D341Med (cell line): ENCODE measurements at regions not wholly inside any gene's neighbourhood (a gene's known extent, or its start where the extent isn't known, plus 50 kb on each side); places are given as distances from the start of the nearest gene placed in this dataset.
"Not testable (repeated sequence)": the region's sequence is repeated elsewhere in the genome, so short reads cannot be mapped to it uniquely, and the experiment has no call there.

Source experiments
- DNase-seq: peaks from one replicate; pipeline ENCODE4 v3.0.0; 2012; ENCODE audit warnings: low spot score

DNA sequence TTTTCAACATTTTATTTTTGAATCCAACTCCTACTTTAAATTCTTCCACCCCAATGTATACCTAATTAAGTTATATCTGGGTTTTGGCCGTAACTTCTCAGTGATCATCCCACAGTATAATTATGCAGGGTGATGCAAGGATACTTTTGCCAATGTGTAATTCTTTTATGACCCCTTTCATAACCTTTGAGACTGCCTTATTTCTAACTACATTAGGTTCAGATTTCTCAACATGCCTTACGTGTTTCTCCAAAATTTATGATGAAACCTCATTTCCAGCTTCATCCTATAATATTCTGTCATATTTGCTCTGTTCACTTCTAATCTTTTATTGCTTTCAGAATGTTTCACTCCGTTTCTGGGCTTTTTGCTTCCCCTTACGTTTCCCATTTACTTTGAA, 1229.6 kb upstream of the ALCAM start:
- no peak for DNase-seq

DNA sequence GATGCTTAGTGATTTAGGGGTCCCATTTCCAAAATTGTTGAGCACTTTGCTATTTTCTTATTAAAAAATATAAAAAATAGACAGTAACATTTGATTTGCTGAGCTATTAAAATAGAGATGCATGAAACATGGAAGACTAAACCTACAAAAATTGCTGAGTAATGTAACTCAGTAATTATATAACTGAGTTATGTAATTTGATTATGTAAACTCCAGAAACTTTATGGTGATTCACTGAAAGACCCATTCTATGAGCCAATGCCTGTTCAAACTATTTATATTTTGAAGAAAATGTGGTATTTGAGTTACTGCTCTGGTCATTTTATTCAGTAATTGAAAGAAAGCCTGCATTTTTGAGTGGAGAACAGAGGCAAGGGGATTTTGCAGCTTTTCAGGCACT, 1221.5 kb upstream of the ALCAM start:
- no peak for DNase-seq

DNA sequence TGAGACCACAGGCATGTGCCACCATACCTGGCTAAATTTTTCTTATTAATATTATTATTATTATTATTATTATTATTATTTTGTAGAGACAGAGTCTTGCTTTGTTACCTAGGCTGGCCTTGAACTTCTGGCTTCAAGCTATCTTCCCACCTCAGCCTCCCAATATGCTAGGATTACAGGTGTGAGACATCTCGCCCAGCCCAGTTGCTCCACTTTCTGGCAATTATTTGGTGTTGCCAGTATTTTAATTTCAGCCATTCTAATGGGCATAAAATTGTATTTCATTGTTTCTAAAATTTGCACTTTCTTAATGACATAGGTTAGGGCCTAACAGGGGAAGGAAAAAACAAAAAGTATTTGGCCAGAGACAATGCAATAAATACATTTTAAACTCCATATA, 1217.6 kb upstream of the ALCAM start:
- DNase-seq, result no peak

DNA sequence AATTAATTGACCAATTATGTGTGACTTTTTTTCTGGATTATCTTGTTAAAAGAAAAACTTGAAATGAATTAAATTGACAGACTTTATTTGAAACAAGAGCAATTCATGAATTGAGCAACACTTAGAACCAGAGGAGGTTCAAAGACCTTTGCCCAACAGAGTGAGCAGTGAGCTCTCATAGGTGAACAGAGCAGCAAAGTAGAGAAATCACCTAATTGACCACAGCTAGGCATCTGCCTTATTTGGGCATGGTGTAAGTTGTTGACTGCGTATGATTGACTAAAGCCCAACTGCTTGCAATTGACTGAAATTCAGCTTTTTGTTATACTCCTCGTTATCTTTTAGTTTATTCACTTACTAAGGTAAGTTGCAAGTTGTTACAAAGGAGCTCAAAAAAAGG, 1216.0 kb upstream of the ALCAM start:
- no peak for DNase-seq

DNA sequence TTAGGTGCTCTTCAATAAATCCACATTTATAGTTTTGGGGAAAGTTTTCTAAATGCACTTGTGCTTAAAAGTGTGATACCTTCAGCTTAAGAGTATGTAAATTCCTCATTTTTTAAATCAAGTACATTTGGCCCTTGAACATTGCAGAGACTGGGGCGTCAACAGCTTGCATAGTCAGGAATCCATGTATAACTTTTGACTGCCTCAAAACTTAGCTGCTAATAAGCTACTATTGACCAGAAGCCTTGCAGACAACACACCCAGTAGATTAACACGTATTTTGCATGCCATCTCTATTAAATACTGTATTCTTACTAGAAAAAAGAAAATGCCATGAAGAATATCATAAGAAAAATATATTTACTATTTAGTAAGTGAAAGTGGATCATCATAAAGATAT, 1211.8 kb upstream of the ALCAM start:
- DNase-seq, result no peak

DNA sequence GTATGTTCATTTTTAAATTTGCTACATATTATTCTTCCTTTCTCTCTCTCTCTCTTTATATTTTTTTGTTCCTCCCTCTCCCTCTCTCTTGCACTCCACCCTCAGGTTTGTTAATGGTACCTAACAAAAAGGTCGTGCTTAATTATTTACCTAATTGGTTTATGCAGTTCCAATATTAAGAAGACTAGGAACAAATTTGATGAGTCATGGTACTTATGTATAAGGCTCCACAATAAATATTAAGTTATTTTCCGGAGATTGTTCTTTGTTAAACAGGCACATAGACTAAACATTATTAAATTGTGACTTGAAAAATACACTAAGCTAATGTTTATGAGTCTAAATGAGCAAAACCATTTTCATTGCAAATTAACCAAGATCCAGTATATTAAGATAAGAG, 1200.8 kb upstream of the ALCAM start:
- no peak for DNase-seq

DNA sequence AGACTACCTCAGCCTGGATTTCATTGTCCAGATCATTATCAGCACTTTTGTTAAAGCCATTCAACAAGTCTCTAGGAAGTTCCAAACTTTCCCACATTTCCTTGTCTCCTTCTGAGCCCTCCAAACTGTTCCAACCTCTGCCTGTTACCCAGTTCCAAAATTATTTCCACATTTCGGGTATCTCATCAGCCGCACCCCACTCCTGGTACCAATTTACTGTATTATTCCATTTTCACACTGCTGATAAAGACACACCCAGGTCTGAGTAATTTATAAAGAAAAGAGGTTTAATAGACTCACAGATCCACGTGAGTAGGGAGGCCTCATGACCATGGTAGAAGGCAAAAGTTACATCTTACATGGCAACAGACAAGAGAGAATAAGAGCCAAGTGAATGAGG, 1198.3 kb upstream of the ALCAM start:
- DNase-seq, result no peak

DNA sequence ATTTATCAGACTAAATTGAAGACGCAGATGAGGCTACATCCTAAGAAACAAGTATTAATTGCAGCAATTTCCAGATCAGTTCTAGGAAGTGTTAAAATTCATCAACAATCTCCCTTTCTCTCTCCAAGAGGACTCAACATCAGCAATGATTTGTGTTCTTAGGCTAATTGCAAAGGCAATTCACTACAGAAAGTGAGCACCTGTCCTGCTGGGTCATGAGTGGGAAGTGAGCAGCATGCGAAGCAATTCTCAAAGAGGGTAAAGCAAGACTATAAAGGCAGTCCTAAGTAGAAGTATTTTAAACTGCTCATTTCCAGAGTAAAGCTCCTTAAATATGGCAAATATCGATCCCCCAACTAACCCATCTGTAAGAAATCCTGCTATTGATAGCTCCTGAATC, 1191.0 kb upstream of the ALCAM start:
- no peak for DNase-seq

DNA sequence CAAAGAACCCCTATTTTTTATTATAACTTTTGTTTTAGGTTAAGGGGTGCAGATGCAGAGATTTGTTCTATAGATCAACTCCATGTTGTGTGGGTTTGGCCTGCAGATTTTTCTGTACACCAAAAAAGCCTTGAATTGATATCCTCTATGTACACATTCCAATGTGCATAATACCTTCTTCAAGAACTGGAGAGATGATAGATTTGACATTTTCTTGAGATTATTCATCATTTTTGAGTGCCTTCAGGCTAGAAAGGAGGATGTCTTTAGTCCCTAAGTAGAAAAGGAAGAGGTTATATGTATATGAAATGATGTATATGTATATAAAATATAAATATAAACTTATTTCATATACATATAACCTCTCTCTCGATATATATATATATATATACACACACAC, 1190.0 kb upstream of the ALCAM start:
- DNase-seq, result no peak

DNA sequence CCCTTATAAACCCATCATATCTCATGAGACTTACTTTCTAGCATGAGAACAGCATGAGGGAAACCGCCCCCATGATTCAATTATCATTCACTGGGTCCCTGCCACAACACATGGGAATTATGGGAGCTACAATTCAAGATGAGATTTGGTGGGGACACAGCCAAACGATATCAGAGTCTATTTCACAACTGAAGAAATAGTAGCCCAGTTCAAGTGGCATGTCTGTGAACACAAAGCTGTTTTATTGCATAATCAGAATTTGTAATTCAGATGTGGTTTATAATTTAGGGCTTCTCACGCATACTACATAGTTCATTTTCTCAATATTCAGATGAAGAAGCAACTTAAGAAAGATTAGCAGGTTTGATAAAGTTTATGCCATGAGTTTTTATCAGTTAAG, 1188.0 kb upstream of the ALCAM start:
- no peak for DNase-seq

DNA sequence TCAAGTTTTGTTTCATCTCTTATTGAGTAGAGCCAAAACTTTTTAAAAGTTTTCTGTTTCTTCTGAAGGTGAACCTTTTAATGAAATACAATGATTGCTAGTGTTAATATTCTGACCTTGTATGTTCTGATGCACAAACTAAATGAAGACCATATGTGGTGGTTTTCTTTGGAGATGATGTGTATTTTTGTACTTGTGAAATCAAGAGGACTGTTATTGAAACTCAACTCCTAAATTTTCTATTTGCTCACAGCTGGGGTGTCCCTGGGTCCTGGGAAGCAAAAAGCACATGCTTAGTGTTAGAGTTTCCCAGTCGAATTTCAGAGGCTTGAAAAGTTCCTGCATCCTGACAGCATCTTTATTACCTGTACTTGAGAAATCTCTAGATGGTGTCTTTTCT, 1185.8 kb upstream of the ALCAM start:
- DNase-seq, result no peak

DNA sequence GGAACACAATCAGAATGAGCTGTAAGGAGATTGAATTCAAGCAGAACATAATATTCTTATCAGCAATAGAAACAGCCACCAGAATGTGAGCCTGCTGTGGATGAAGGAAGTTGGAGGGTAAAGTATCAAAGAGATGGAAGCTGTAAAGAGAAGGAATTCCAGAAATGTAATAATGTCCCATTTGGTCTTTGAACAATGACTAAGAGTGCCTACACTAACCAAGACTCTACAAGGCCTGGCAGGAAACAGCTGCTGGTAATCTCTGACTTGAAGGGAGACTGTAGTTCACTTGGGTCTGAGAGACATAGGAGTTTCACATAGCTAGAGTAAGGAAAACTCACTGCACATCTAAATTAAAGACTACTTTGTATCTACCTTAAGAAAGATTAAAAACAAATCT, 1176.0 kb upstream of the ALCAM start:
- DNase-seq, result no peak

DNA sequence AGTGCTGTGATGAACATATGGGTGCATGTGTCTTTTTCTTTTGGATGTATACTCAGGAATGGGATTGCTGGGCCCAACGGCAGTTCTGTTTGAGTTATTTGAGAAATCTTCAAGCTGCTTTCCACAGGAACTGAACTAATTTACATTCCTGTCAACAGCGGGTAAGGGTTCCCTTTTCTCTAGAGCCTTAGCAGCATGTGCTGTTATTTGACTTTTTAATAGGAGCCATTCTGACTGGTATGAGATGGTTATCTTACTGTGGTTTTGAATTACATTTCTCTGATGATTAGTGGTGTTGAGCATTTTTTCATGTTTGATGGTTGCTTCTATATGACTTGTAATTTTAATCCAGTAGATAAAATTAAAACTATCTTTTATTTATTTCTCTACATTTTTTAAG, 1168.6 kb upstream of the ALCAM start:
- no peak for DNase-seq

DNA sequence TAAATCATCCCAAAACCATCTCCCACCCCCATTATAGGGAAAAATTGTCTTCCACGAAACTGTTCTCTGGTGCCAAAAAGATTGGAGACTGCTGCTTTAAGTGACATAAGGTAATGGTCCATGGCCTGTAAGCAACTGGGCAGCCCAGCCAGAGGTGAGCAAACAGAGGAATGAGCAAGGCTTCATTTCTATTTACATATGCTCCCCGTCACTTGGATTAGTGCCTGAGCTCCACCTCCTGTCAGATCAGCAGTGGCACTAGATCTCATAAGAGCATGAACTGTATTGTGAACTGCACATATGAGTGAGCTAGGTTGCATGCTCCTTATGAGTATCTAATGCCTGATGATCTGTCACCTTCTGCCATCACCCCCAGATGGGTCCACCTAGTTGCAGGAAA, 1159.8 kb upstream of the ALCAM start:
- no peak for DNase-seq

DNA sequence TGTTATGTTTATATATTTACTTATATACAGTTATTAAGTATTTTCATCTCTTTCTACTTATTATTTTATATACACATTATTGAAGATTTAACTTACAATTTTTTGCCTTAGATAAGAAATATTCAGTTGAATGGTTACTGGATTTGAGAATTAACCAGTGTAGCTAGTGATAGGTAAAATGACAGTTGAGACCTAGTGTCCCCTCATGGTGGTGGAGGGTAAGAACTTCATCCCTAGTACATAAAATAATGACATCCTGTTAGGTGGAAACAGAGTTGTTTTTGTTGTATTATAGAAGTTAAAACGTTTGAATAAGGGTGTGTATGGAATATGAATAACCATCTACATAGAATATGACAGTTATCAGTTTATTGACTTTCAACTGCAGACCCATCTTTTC, 1152.4 kb upstream of the ALCAM start:
- DNase-seq, result no peak

DNA sequence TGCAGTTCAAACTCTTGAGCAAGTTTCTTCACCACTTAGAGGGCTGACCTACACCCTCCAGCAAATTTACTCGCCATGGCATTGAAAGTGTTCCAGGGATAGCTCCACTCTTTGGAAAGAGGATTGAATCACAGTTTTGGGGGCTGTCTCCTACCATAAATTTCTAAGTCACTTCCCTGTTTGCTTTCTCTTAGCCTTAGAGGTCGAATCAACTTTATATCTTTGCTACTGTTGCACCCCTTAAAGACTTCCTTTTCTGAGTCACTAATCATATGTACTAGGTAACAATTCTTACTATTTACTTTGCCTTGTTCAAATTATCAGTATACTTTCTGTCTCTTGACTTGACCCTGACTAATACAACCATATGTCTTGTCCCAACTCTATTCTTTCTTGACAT, 1151.8 kb upstream of the ALCAM start:
- DNase-seq, result no peak

DNA sequence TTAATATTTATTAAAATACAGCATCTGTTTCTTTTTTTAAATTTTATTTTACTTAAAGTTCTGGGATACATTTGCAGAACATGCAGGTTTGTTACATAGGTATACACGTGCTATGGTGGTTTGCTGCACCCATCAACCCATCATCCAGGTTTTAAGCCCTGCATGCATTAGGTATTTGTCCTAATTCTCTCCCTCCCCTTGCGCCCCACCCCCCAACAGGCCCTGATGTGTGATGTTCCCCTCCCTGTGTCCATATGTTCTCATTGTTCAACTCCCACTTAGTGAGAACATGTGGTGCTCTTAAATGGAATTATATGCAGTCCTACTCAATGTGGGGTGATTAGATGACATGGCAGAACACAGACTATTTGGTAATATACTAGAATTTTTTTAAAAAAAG, 1147.7 kb upstream of the ALCAM start:
- not testable (repeated sequence) for DNase-seq

DNA sequence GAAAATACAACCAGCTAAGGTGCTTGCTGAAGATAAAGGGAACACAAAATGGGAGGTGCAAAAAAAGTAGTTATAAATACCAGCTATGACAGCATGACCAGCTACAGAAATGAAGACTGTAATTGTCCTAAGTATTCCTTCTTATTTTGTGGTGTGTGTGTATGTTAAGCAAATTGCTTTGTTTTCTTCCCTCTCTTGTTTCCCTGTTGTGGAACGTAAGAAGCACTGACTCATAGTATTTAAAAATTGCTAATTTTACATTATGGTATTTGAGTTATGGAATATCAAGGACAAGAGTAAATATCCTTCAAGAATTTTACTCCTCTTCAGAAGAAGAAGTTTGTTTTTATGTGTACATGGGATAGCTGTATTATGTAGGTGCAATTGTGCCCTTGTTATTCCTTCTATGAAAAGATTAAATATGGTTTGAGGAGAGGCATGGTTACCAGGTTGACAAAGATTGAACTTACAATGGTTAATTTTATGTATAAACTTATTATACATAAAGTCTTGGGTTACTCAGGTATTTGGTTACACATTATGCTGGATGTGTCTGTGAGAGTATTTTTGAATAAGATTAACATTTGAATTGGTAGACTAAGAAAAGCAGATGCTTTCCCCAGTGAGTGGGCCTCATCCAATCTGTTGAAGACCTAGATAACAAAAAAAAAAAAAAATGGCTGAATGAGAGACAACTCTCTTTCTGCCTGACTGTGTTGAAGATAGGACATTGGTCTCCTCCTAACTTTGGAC, 1132.1 kb upstream of the ALCAM start:
- no peak for DNase-seq

DNA sequence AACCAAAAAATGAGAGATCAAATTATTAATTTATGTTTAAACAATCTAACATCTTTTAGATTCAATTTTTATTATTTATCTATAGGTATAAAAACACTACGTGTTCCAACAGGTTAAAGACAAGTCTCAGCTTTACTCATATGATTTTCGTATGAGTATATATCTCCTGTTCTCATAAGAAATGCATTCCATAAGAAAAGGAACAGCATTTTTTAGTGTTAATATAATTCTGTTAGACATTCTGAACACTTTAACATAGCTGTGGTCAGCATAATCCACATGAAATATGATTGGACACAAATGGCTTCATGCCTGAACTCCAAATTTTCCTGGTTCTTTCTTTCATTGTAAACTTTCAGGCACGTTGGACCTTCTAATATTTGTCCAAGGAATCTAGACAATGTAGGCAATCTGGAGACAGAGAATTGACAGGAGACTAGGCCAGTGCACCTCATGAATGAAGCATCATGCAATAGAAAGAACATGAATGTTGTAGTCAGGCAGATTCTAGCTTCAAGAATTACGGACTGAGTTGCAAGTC, 1122.0 kb upstream of the ALCAM start:
- no peak for DNase-seq

DNA sequence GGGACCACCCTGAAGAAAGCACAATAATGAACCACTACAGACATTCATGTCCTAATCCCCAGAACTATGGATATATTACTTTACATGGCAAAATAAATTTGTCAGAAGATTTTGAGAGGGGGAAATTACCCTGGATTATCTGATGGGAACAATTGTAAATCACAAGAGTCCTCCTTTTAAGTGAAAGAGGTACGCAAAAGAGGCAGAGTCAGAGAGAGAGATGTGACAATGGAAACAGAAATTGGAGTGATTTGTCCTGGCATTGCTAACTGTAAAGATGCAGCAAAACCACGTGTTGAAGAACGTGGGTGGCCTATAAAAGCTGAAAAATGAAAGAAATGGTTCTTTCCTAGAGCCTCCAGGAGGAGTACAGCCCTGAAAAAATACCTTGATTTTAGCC, 1121.4 kb upstream of the ALCAM start:
- no peak for DNase-seq

DNA sequence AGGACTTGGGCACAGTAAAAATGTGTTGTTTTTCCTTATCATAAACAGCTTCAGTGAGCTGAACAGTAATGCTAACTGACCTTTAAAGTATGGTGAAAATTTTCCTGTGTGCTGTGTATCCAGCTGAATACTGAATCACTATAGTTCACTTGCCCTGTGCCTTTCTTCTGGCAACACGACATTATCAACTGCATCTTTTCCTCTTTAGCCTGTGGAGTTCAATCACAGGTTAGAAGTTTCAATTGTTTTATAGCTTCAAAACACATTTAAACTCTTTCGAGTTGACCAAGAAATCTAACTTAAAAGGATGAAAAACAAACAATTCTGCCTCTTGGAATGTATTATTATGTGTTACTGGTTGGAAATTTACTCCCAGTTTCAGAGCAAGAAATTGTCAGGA, 1120.7 kb upstream of the ALCAM start:
- DNase-seq, result no peak

DNA sequence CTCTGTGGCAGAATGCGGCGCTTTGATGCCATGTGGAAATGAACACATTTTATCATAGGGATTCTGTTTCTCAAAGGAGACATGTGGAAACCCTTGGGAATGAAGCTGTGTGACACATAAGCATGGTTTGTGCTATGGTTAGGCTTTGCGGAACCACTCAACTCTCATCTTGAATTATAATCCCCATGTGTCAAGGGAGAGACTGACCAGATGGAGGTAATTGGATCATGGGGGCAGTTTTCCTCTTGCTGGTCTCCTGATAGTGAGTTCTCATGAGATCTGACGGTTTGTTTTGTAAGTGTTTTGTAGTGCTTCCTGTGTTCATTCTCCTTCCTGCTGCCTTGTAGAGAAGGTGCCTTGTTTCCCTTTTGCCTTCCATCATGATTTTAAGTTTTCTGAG, 1109.2 kb upstream of the ALCAM start:
- DNase-seq, result no peak

DNA sequence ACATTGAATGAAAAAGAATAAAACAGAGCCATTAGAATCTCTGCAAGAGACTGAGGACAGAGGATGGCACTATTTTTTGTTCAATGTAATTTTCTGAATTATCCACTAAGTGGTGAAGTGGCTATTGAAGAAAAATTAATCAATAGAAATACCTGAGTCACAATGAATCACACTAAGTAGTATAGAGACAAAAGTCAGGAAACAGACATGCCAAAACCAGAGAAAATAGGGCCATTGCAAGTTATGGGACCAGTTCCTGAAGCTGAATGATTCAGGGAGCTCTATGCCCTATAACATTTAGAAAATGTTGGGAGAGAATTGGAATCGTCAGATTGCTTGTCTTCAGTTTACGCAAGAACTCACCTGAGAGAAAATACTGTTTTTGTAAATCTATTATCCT, 1103.2 kb upstream of the ALCAM start:
- DNase-seq, result no peak

DNA sequence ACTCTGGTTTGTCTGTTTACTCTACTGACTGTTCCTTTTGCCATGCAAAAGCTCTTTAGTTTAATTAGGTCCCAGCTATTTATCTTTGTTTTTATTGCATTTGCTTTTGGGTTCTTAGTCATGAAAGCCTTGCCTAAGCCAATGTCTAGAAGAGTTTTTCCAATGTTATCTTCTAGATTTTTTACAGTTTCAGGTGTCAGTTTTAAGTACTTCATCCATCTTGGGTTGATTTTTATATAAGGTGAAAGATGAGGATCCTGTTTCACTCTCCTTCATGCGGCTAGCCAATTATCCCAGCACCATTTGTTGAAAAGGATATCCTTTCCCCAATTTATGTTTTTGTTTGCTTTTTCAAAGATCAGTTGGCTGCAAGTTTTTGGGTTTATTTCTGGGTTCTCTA, 1100.5 kb upstream of the ALCAM start:
- not testable (repeated sequence) for DNase-seq
